GM21528 (cell line): ENCODE measurements at regions not wholly inside any gene's neighbourhood (a gene's known extent, or its start where the extent isn't known, plus 50 kb on each side); places are given as distances from the start of the nearest gene placed in this dataset.
"Not testable (repeated sequence)": the region's sequence is repeated elsewhere in the genome, so short reads cannot be mapped to it uniquely, and the experiment has no call there.

Experiments used
- ATAC-seq: cut with Tn5 transposase; IDR thresholded peaks from one replicate; pipeline ENCODE4 v1.9.1; 2021; ENCODE audit warnings: mild to moderate bottlenecking, moderate library complexity; ENCODE audit not compliant: unreplicated experiment, low FRiP score

DNA sequence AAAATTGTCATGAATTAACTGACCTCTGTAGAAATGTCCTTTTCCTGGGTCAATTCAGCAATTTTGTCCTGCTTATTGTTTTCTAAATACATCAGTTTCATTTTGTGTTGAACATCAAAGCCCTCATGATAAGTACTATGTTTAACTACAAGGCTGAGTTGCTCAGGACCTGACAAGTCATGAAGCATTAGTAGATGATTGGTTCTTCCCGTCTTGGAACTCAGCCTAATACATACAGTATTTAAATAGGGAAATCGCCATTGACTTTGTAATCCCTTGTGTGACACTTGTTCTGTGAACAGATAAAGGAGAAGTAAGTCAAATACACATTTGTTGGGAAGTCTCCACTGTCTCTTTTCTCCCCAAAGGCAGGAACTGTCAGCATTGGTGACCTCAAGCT, 109.6 kb upstream of the POMZP3 start:
- ATAC-seq: not testable (repeated sequence)

DNA sequence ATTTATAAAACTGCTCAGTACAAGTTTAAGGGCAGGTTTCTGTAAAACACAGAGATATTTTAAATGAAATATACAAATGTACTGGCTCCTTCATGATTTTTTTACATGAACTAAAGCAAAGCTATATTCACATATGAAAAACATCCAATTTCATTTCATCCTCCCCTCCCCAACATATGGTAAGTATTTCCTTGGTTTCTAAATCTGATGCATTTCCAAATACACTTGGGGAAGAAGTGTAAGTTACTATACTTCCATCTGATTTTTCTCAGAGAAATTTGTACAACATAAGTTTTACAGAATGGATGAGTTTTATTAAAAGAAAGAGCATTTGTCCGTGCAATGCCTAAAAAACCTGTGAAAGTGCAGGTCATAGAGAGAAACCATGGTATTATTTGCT, 109.0 kb upstream of the POMZP3 start:
- ATAC-seq: not testable (repeated sequence)

DNA sequence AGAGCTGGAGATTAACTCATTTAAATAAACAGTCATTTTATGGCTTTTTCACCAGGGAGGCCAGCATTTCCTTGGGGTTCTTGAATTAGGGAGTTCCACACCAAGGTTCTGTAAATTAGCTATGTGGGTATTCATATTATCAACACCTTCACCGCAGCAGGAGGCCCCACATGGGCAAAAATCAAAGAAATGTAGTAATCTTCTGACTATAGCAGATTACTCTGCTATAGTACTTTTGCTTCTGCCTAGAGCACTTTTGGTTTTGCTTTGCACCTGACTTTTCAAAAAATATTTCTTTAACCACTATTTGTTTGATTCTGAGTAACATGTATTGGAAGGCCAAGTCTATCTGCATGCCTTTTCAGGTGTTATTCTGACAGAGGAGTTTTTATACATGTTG, 108.6 kb upstream of the POMZP3 start:
- not testable (repeated sequence) for ATAC-seq

DNA sequence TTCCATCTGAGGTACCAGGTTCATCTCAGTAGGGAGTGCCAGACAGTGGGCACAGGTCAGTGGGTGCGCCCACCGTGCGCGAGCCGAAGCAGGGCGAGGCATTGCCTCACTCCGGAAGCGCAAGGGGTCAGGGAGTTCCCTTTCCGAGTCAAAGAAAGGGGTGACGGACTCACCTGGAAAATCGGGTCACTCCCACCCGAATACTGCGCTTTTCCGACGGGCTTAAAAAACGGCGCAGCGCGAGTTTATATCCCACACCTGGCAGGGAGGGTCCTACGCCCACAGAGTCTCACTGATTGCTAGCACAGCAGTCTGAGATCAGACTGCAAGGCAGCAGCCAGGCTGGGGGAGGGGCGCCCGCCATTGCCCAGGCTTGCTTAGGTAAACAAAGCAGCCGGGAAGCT, 101.5 kb upstream of the POMZP3 start:
- not testable (repeated sequence) for ATAC-seq

DNA sequence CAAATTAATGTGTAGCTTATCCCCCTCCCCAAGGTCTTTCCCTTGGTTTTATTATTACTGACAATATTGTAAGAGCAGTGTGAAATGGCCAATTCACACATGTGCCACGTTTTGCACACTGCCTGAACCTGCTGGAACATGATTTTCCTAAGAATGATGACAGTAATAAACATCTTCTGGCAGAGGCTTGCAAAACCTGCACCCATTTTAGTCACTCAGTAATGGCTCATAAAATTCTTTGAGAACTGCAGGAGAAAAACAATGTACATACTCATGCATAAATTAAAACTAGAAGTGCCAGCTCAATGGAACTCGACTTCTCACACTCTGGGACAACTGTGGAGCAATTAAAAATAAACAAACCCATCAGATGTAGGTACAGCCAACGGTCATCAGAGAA, 96.8 kb upstream of the POMZP3 start:
- ATAC-seq: not testable (repeated sequence)

DNA sequence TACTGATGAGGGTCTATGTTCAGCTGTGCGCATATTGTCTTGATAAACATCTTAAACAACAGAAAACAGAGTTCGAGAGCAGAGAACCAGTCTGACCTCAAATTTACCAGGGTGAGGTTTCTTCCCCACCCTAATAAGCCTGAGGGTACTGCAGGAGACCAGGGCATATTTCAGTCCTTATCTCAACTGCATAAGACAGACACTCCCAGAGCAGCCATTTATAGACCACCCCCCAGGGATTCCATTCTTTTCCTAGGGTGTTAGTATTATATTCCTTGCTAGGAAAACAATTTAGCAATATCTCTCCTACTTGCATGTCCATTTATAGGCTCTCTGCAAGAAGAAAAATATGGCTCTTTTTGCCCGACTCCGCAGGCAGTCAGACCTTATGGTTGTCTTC, 89.5 kb upstream of the POMZP3 start:
- not testable (repeated sequence) for ATAC-seq

DNA sequence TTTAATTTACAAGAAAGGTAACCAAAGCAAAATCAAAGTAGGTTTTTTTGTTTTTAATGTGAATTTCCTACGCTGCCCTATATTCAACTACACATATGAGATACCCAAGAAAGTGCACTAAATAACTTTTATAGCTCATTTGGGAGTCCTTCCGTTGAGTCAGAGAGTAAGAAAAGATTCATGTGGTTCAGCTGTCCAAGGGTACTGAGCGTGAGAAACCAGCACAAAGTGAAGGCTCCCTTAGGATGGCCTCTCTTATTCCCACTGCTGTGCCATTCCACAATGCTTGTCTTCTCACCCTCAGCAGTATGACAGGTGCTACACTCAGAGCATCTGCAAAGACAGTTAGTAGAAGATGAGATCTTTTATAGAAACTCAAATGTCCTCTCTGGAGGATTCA, 85.8 kb upstream of the POMZP3 start:
- not testable (repeated sequence) for ATAC-seq

DNA sequence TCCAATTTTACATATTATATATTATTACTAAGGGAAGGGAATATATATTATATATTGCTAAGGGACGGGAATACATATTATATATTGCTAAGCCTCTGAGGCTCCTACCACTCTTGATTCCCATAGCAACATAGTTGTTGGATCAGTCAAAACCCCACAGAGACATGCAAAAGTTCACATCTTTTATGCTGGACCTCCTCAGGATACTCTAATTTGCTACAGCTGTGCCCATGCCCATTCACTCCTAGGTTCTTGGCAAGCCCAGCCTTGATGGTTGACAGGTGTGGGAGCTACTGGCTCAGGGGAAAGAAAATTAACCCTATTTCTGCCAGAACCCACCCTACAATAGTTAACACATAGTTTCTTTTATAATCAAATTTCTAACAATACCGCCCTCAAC, 84.6 kb upstream of the POMZP3 start:
- not testable (repeated sequence) for ATAC-seq

DNA sequence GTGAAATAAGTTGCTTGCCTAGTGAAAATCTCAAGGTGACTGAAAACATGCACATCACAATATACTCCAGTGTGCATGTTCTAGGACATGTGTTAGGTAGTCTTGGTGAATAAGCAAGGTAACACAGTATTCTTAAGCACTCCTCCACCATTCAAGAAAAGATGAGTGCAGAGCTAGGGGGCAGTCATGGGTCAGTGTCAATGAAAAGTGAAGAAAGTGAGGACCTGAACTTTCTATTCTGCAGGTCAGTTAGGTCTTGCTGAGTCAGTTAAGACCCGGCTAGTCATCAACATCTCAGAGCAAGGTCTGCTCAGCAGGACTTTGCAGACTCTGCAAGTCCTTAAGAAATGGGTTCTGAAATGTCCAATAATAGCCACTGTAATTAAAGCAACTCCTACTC, 82.6 kb upstream of the POMZP3 start:
- not testable (repeated sequence) for ATAC-seq

DNA sequence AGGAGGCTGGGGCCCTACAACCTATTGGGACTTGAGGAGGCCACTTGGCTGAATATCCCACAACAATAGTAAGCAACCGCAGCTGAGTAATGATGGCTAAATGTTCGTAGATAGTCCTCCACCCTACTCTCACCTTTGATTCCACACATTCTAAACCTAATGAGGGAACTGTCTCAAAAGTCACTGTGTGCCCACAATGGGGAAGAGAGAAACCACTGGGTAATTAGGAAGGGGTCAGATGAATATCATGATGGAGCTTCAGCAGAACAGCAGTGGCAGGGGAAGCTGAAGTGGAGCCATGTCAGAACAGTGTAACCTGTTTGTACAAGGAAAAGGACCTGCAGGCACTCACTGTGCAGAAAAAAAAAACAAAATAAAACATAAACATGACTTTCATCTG, 81.4 kb upstream of the POMZP3 start:
- not testable (repeated sequence) for ATAC-seq

DNA sequence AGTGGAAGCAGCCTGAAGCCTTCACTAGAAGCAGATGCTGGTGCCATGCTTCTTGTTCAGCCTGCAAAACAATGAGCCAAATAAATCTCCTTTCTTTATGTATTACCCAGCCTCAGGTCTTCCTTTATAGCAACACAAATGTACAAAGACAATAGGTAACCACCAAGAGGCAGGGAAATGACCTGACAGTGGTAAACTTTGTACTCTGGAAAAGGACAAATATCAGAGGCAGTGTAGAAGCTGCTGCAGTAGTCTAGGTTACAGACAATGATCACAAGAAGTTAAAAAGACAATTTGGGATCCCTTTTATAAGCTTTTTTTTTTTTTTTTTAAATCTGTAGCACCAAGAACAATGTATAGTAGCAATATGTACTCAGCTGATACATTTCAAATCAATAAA, 76.7 kb upstream of the POMZP3 start:
- ATAC-seq: not testable (repeated sequence)

DNA sequence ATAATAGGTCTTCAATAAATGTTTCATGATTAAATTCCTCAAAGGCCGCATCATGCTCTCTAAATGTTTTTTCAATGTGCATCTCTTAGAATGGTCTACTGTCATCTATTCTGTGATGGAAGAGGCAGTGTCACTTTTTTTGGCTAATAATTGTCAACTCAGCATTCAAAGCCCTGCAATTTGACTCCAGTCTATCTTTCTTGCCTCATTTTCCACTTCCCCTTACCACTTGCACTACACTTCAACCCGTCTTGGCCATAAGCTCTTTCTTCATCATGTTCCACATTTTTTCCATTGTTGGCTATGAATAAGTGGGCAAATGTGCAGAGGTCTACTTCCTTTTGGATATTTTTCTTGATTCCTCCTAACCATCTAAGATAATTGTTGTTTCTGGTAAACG, 59.2 kb upstream of the POMZP3 start:
- ATAC-seq: not testable (repeated sequence)

DNA sequence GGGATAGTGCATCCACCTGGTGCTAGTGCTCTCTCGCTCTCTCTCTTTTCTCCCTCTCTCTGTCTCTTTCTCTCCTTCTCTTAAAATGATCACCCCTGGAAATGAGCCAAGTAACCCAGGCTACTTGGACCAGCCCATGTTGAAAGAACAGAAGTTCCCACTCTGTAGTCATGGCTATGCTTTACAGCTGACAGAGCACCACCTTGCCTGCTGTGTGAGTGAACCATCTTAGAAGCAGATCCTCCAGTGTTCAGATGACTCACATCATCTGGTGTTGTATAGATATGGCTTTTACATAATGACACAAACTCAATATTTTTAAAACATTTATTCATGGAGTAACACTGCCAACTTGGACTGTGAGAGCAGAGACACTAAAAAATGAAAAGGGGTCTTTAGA, 57.7 kb upstream of the POMZP3 start:
- not testable (repeated sequence) for ATAC-seq

DNA sequence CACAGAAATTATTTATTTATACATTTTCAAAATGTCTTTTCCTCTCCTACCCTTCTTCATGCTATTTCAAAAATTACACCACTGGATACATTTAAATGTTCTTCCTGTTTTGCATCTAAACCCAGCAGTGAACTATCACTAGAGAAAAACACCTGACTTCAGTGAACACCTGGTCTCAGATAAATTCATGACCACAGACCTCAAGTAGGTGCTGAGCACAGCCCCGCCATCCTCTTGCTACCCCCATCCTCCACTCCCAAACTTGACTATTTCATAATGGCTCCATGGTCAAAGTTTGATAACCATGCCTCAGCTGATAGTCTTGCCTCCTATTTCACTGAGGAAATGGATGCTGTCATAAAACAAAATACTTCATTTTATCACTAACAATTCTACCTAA, 56.6 kb upstream of the POMZP3 start:
- ATAC-seq: not testable (repeated sequence)

DNA sequence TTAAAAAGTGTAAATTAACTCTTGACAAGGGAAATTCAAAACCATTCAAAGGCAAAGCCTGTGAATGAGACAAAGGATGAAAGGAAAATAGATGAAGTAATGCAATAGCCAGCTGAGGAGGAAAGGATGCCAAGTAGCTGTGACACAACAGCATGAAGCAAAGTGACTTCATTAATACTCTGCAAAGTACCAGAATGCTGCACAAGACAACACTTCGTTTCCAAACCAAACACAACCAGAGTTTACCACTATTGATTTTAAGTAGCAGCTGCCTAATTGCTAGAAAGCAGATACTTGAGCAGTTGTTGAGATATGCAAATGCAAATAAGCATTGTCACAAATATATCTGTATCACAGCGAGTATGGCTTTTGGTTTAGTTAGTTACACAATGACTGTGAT, 54.7 kb upstream of the POMZP3 start:
- ATAC-seq: not testable (repeated sequence)

DNA sequence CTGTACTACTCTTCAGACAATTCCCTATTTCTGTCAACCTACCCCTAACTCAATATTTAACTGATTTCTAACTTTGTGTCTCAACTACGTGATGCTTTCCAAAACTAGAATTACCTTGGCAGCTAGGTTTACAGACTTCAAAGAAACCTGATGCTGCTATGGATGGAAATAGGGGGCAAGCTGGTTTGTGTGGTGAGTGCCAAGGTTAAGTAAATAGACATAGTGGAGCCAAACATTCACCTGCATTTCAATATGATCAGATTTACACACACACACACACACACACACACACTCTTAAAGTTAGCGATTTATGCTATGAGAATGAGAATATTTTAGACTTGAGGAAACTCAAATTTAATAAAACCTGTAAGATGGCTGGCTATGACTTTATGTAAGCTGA, 52.1 kb upstream of the POMZP3 start:
- ATAC-seq: not testable (repeated sequence)

DNA sequence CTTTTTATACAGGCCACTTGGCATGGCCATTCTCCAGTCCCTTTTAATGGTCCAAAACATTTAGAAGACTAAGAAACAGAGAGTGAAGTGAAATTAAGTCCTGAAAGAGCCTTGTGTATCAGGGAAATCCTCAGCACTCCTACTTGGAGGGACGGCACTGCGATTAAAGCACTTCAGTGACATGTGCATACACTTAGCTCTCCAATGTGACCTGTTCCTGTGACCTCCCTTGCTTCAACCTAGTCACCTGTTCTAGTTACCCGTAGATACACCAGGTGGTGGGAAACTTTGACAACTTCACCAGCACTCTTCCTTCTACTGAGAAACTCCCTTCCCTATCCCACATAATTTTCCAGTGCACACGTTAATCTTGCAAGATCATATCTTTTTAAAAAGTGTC, 51.4 kb upstream of the POMZP3 start:
- ATAC-seq: not testable (repeated sequence)

DNA sequence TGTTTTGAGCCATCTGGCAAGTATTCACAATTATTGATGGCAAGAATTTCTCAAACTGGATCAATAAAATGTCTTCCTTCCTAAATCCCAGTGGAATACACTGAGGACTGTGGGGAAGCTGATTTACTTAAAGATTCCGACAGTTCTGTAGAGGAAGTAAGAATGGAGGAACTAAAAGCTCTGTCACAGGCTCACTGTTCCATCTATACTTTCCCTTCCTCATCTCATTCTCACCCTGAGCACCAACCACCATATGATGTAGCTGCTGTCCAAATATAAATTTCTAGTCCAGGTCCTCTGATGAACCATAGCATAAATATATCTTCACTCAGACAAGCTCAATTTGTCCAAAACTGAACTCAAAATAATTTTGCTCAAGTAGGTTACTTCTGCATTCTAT, 49.8 kb upstream of the POMZP3 start:
- not testable (repeated sequence) for ATAC-seq
